ENCODE measurements at regions not wholly inside any gene's neighbourhood (a gene's known extent, or its start where the extent isn't known, plus 50 kb on each side); places are given as distances from the start of the nearest gene placed in this dataset.
A peak's percentile ranks its signal among the peaks of the same experiment; 100 is the strongest.
"Not testable (repeated sequence)": the region's sequence is repeated elsewhere in the genome, so short reads cannot be mapped to it uniquely, and the experiment has no call there.

DNA sequence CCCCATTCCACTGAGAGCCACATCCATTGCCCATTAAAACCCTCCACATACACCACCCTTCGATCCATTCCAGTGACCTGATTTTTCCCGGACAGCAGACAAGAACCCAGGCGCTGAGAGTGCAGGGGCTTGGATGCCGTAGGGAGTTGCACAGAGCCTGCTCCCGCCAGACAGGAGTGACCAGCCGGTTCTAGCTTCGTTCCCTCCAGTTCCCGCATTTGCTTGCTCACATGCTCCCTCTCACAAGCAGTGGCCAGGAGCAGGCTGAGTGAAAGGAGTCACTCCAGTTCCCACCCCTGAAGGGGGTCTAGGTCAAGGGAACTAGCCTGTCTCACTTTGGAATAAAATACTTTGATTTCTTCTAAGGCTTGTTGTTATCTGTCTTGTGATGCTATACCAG lies 119.5 kb downstream of the SKIDA1 start:
- no peak for DNase-seq (ENCODE audit: low spot score)

DNA sequence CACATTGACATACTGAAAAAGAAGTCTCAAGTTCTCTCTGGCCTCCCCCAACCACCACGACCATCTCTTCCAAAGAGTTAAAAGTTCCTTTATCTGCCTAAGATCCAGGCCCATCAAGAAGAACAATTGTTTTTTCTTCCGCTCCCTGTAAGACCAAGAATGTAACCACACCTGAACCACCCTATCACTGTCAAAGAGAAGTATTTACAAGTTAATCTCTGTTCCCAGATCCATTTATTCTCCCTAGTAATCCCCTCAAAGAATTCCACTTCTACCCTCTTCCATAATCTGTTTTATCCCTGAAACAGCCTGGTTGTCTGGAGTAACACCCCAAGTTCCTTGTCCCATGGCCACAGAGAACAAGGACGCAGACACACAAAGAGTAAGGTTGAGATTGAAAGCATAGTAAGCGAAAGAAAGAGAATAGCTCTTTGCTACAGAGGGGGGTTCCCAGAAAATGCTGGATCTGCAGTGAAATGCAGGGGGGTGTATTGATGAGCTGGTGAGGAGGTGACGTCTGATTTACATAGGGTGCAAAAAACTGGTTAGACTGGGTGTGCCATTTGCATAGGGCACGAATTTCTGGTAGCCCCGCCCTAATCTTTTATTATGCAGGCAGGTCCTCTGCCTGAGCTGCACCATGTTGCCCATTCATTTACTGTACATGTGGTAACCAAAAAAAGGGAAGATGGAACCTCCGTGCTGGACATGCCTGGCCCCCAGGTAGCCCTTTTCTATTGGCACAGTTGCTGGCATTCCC lies 122.0 kb downstream of the SKIDA1 start:
- DNase-seq (ENCODE audit: low spot score): no peak

DNA sequence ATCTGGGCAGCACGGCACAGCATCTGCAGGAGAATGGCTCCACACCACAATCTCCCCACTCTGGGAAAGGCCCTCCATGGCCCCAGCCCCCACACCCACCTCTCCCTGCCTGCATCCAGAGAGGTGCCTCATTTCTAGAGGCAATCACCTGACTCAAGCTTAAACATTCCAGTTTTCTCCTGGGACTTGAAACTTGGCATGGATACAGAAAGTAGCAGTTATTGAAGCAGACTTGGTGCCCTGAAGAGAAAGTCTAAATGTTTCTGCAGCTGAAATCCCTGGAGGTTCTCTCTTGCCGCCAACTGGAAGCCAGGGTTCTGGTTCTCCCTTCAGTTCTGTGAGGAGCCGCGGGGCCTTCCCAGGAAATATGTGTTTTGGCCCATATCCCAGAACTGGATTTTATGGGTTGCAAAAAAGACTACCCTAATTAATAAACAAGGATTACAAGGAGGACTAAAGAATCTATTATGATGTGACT lies 122.8 kb downstream of the SKIDA1 start:
- DNase-seq (ENCODE audit: low spot score): no peak

DNA sequence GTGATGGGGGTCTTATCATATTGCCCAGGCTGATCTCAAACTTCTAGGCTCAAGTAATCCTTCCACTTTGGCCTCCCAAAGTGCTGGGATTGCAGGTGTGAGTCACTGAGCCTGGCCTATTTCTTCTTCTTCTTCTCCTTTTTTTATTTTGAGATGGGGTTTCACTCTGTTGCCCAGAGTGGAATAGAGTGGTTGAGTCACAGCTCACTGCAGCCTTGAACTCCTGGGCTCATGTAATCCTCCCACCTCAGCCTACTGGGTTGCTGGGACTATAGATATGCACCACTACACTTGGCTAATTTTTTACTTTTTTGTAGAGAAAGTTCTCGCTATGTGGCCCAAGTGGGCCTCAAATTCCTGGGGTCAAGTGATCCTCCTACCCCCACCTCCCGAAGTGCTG lies 124.3 kb downstream of the SKIDA1 start:
- no peak for DNase-seq (ENCODE audit: low spot score)

DNA sequence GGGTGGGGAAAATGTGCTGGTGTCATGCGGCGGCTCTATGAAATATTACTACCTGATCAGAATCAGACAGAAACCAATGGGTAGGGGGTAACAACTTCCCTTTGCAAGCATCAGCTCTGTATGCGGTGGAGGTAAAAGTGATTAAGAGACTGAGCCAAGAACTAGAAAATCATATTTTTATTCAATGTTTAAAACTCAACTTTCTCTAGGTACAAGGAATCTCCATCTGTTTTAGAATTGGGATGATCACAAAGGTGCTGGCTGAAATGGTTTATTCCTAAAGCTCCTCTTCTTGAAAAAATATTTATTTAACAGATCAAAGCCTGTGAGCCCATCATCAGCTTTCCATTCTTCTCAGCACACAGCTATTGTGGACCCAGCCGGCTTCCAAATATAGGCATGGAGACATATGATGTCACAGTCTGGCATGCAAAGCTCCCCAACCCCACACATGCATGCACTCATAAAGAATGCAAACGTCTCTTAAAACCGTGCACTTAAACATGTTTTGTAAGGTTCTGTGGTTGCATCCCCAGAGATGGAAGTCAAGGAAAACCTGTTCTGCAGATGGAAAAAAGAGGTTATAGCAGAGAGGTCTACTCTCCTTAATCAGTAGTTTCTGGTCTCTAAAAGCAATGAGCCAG lies 126.0 kb downstream of the SKIDA1 start:
- no peak for DNase-seq (ENCODE audit: low spot score)

DNA sequence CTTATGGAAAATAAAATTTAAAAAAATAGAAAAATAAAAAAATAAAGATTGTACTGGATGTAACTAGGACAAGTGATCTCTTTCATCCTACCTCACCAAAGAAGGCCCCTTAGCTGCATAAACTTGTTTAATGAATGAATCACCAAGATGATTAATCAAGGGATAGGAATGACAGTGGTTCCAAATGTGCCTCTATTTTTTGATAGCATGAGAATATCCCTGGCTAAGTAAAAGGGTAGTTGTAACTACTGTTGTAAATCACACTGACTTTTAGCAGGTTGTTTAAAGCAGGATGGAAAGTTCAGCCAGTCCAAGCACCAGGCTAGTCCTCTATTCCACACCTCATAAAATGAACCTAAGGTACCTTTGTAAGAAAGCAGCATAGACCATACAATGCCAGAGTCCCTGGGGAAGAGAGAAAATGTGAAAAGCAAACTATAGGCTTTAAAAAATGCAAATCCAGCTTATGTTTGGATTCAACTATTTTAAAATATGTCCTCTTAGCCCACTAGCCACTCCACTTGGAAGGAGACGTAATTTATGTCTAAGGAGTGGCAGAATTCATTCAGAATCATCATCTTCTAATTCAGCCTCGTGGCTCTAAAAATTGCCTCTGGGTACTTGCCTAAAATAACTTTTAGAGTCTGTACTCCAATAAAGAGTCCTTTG lies 126.8 kb downstream of the SKIDA1 start:
- DNase-seq (ENCODE audit: low spot score): peak; percentile 26

DNA sequence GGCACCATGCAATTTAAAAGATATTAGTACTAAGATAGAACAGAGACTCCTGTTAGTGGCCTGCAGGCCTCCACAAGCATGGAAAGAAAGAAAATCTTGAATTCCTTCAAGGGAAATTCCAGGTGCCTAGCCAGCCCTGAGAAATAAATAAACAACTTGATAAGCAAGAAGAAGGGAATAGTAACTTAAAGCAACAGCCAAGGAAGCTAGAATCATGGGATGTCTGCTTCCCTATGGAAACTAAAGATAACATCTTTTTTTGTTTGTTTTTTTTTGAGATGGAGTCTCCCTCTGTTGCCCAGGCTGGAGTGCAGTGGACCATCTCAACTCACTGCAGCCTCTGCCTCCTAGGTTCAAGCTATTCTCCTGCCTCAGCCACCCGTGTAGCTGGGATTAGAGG lies 128.6 kb downstream of the SKIDA1 start:
- DNase-seq (ENCODE audit: low spot score): no peak

DNA sequence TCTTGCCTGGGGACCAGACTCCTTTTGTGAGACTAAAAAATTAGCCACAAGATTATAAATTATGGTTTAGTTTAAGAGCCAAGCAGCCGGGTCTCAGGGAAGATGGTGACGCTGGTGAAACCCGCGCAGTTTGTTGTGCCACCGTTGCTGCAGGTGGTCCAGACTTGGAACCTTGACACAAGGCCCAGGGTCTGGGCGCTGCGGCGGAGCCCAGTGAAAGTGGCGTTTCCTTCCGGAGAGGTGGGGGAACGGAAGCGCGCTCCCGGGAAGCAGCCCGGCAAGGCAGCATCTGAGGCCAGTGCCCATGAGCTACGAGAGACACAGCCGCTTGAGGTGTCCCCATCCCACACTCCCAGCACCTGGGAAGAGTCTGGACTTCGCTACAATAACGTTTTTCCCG lies 131.6 kb downstream of the SKIDA1 start:
- DNase-seq (ENCODE audit: low spot score): no peak

DNA sequence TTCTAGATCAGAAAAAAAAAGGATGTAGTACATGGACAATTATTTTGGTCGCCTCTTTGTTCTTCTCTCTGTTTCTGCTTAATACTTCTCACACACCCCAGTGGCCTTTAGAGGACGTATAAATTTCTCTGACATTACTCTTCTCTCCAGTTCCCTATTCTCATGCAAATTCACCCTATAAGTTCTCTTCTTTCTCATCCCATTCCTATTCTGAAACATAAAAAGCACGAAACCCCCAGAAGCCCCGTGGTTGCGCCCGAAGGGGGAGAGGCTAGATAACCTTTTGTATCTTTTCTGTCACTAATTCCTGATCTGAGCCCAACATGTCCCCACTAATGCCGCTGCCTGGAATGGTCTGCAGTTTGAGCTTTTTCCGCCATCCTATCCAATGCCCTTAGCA lies 136.9 kb downstream of the SKIDA1 start:
- no peak for DNase-seq (ENCODE audit: low spot score)

DNA sequence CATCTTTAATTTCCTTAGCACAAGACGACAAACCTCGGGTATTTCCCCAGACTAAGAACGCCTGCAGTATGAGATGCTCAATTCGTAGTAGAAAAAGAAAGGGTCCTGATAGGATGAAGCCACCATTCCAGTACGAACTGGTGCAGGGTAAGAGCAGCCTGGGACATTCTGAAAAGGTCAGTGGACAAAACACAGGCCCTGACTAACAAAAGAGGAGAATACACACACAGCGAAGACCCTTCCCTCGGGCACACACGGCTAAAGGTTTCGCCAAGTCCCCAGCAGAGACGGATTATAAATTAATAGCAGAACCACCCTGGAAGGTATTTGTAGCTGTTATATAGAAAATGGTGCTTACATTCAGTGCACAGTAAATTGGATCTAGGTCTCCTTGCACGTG lies 137.6 kb downstream of the SKIDA1 start:
- no peak for DNase-seq (ENCODE audit: low spot score)

DNA sequence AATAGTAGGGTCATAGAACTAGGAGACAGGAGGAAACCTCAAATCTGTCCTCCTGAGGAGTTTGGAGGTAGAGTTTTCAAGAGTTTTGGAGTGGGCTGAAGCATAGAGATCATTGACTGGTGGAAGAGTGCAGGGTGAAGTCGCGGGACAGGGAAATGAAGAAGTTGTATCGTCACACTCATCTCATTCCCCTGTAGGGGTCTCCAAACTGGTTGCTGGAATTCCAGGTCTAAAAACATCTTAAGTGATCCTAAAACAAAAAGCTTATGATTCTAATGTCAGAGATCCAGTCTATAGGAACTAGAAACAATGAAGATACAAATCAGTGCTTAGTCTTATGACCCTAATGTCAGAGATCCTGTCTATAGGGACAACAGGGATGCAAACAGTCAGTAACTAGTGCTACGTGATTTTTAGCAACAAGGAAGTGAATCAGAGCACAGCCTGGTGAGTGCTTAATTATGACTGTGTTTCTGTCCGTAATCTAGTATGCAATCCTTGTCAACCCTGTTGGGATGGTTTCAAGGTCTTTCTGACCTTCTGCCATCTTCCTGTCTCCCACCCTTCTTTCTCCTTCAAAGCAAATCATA lies 139.4 kb downstream of the SKIDA1 start:
- DNase-seq (ENCODE audit: low spot score): peak; percentile 51

DNA sequence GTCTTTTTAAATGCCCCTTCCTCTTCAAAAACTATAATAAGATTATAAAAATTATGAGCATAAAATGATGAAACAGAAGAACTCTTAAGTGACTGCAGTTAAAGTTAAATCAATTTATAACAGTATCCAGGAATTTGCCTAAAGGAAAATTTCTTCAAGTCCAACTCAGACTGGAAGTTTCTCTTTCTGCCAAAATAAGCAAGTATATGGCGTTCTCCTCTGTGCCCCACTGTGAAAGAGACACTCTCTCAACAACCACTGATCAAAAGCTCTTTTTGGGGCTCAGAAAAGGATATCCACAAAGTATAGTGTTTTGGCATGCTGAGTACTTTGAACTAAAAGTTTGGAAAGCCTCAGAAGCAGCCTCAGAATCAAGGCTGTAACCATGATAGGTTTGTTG lies 139.9 kb downstream of the SKIDA1 start:
- DNase-seq (ENCODE audit: low spot score): no peak

DNA sequence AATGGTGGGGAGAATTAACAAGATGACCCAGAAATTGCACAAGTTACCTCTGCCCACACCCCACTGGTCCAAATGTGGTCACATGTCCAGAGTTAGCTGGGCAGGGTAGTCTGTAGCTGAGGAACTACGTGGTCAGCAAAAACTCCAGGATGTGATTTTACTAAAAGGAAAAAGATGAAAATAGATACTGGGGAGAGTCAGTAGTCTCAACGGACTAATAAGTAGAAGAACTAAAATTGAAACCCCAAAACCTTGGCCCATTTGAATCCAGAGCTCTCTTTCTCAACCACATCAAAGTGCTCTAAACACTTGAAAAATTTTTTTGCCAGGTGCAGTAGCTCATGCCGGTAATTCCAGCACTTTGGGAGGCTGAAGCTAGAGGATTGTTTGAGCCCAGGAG lies 146.3 kb downstream of the SKIDA1 start:
- no peak for DNase-seq (ENCODE audit: low spot score)

DNA sequence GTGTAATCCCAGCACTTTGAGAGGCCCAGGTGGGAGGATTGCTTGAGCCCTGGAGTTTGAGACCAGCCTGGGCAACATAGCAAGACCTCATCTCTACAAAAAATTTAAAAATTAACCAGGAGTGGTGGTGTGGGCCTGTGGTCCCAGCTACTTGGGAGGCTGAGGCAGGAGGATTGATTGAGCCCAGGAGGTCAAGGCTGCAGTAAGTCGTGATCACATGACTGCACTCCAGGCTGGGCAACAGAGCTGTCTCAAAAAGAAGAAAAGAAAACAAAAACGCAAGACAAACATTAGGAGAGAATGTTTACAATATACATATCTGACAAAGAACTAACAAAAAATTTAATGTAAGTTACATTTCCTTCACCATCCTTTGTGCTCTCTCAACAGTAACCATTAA lies 150.2 kb downstream of the SKIDA1 start:
- not testable (repeated sequence) for DNase-seq (ENCODE audit: low spot score)

DNA sequence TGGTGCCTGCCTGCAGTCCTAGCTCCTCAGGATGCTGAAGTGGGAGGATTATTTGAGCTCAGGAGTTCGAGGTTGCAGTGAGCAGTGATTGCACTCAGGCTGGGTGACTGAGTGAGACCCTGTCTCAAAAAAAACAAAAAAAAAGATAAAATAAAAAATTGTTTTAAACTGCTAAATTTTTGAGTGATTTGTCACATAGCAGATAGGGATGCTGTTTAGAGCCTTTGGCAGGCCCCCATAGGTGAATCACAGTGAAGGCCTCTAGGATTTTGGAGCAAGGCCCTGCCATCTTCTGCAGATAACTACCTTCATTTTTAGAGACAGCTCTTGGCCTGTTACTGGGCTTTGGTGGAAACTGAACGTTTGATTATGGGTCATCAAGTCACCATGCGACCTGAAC lies 151.6 kb downstream of the SKIDA1 start:
- DNase-seq (ENCODE audit: low spot score): not testable (repeated sequence)

DNA sequence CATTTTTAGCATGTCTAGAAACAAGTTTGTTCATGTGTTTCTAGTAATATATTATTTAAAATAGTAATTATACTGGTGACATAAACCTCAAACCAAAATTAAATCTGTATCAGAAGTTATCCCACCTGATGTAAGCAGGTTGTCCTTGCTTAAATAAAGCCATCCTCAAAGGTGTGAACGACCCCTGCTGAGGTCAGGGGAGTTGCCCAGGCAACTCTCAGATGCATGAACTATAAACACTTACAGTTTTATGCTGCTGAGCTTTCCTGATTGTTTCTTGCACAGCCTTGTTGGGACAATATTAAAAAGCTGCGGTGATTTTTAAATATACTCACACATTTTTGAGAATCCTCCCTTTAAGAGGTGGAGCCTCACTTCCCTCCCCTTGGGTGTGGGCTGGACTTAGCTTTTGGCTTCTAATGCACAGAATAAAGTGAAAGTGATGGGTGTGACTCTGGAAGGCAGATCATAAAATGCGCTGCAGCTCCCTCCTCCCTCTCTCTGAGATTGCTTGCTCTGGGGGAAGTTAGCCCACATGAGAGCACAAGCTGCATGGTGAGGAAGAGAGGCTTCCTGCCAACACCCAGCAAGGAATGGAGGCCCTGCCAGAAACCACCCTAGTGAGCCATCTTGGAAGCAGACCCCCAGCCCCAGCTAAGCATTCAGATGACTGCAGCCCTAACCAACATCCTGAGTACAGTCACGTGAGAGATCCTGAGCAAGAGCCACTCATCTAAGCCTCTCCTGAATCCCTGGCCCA lies 152.7 kb downstream of the SKIDA1 start:
- peak; percentile 53 for DNase-seq (ENCODE audit: low spot score)

DNA sequence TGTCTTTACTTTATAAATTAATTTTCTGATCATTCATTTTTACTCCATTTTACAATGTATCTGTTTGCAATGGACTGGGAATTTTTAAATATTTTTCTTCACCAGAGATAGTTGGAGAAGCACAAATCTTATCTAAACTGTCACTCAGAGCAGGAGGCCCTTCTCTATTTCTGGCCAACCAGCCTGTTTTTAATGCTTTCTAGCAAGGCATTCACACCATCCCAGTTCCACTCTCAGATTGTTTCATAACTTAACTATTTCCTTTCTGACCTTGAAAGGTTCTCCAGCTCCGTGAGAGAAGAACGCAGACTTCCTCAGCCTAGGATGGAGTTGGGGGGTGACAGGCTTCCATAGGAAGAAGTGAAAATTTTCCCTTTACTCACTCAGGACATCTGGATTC lies 155.8 kb downstream of the SKIDA1 start:
- no peak for DNase-seq (ENCODE audit: low spot score)

DNA sequence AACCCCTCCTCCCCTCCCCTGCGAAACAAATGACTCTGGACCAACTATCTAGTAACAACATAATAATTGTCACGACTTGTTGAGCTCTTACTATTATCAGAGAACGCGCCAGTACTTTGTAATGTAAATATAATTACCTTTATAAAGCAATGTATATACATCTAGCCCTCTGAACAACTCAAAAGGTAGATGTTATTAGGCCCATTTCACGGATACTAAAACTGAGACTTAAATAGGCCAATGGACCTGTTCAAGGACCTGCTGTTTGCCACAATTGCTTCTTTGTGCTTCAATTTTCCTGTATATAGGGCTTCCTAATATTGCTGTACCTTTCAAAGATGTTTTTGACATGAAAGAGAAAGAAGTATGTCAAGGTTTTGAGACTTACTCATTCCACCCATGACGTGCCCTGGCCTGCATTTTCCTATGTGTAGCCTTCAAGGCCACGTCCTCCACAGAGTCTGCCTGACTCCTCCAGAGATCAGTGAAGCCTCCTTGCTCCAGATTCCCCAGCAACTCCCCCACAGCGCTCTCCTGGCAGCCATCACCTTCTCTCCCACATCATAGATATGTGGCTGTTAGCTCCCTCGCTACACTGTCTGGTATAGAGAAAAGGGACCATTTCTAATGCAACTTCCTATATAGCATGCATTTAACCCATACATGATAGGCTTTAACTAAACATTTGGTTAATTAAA lies 156.6 kb downstream of the SKIDA1 start:
- no peak for DNase-seq (ENCODE audit: low spot score)

DNA sequence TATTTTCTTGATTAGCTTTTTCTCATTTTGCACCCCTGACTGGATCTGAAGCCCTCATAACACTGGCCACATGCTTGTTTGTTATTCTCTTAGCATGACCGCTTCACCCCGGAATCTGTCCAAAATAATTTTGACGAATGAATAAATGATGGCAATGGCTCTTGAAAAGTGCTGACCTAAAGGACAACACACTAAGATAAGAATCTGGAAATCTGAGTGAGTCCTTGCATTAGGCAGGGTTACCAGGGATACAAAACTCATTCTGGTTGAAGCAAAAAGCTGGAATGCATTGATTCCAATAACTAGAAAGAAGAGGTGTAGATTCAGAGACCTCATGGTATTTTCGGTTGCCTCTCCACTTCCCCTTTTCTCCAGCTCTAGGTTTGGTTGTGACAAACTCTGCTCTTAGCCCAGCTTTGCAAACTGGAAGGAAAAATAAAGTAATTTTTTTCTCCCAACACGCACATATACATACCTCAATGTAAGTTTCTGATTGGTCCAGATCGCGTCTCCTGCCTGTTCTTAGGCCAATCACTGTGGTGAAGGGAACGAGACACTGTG lies 157.4 kb downstream of the SKIDA1 start:
- no peak for DNase-seq (ENCODE audit: low spot score)

DNA sequence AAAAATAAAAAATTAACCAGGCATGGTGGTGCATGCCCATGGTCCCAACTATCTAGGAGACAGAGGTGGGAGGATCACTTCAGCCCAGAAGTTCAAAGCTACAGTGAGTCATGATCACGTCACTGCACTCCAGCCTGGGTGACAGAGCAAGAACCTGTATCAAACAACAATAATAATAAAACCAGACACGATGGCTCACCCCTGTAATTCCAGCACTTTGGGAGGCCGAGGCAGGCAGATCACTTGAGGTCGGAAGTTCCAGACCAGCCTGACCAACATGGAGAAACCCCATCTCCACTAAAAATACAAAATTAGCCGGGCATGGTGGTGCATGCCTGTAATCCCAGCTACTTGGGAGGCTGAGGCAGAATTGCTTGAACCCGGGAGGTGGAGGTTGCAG lies 159.4 kb downstream of the SKIDA1 start:
- peak; percentile 85 for DNase-seq (ENCODE audit: low spot score)

Data from RKO (cell line).